ENCODE measurements at regions not wholly inside any gene's neighbourhood (a gene's known extent, or its start where the extent isn't known, plus 50 kb on each side); places are given as distances from the start of the nearest gene placed in this dataset.
"Not testable (repeated sequence)": the region's sequence is repeated elsewhere in the genome, so short reads cannot be mapped to it uniquely, and the experiment has no call there.

DNA sequence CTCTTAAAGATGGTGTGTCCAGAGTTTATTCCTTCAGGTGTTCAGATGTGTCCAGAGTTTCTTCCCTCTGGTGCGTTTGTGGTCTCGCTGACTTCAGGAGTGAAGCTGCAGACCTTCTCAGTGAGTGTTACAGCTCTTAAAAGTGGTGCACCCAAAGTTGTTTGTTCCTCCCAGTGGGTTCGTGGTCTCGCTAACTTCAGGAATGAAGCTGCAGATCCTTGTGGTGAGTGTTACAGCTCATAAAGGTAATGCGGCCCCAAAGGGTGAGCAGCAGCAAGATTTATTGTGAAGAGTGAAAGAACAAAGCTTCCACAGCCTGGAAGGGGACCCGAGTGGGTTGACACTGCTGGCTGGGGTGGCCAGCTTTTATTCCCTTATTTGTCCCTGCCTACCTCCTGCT is 227.7 kb upstream of the DAB2 start:
- not testable (repeated sequence) for H3K4me3 ChIP-seq (ENCODE audit: insufficient read depth, low read depth, low read length); H3K4me1 ChIP-seq (ENCODE audit: control insufficient read depth, insufficient read depth, low read length); H3K9me3 ChIP-seq (ENCODE audit: control insufficient read depth, low read length); H3K27ac ChIP-seq (ENCODE audit: insufficient read depth, low read depth, low read length, poor library complexity, severe bottlenecking); H3K36me3 ChIP-seq (ENCODE audit: control insufficient read depth, insufficient read depth, low read length); H3K27me3 ChIP-seq (ENCODE audit: control insufficient read depth, insufficient read depth, low read length, poor library complexity, severe bottlenecking)
- WGBS, 2 experiments = 84% methylated on average over 6 of the region's 6 CpGs

GRCh38 chr5:39652036-39652435 is 227.3 kb upstream of the DAB2 start:
- no peak overlapping the region for H3K4me3 ChIP-seq (ENCODE audit: insufficient read depth, low read depth, low read length)
- H3K4me1 ChIP-seq (ENCODE audit: control insufficient read depth, insufficient read depth, low read length) = no peaks in the 10 kb centered on the region
- no peaks in the 10 kb centered on the region for H3K9me3 ChIP-seq (ENCODE audit: control insufficient read depth, low read length)
- no peak overlapping the region for H3K27ac ChIP-seq (ENCODE audit: insufficient read depth, low read depth, low read length, poor library complexity, severe bottlenecking)
- H3K27me3 ChIP-seq (ENCODE audit: control insufficient read depth, insufficient read depth, low read length, poor library complexity, severe bottlenecking) = no peaks in the 10 kb centered on the region
- WGBS, 2 experiments = 96 to 99% methylated on average over 3 to 4 of the region's 4 CpGs
- no peaks in the 10 kb centered on the region for H3K36me3 ChIP-seq (ENCODE audit: control insufficient read depth, insufficient read depth, low read length)

- 89 to 92% methylated on average over 1 of the region's 1 CpG for WGBS, 2 experiments
- no peaks in the 10 kb centered on the region for H3K9me3 ChIP-seq (ENCODE audit: control insufficient read depth, low read length)
- no peaks in the 10 kb centered on the region for H3K27me3 ChIP-seq (ENCODE audit: control insufficient read depth, insufficient read depth, low read length, poor library complexity, severe bottlenecking)
- no peaks in the 10 kb centered on the region for H3K36me3 ChIP-seq (ENCODE audit: control insufficient read depth, insufficient read depth, low read length)
- no peak overlapping the region for H3K27ac ChIP-seq (ENCODE audit: insufficient read depth, low read depth, low read length, poor library complexity, severe bottlenecking)
- no peak overlapping the region for H3K4me3 ChIP-seq (ENCODE audit: insufficient read depth, low read depth, low read length)
- no peaks in the 10 kb centered on the region for H3K4me1 ChIP-seq (ENCODE audit: control insufficient read depth, insufficient read depth, low read length)
Measured at GRCh38 chr5:39650008-39650762, 225.4 kb upstream of the DAB2 start.

GRCh38 chr5:39648848-39649227 is 224.1 kb upstream of the DAB2 start:
- no peaks in the 10 kb centered on the region for H3K4me1 ChIP-seq (ENCODE audit: control insufficient read depth, insufficient read depth, low read length)
- H3K9me3 ChIP-seq (ENCODE audit: control insufficient read depth, low read length) = no peaks in the 10 kb centered on the region
- H3K36me3 ChIP-seq (ENCODE audit: control insufficient read depth, insufficient read depth, low read length) = no peaks in the 10 kb centered on the region
- 78 to 85% methylated on average over 7 of the region's 7 CpGs for WGBS, 2 experiments
- H3K27me3 ChIP-seq (ENCODE audit: control insufficient read depth, insufficient read depth, low read length, poor library complexity, severe bottlenecking) = no peaks in the 10 kb centered on the region
- no peak overlapping the region for H3K27ac ChIP-seq (ENCODE audit: insufficient read depth, low read depth, low read length, poor library complexity, severe bottlenecking)
- H3K4me3 ChIP-seq (ENCODE audit: insufficient read depth, low read depth, low read length) = no peak overlapping the region

GRCh38 chr5:39648085-39648847 is 223.5 kb upstream of the DAB2 start:
- Histone ChIP-seq H3K36me3 (ENCODE audit: control insufficient read depth, insufficient read depth, low read length) (no peaks in the 10 kb centered on the region), H3K27me3 (ENCODE audit: control insufficient read depth, insufficient read depth, low read length, poor library complexity, severe bottlenecking) (no peaks in the 10 kb centered on the region), H3K27ac (ENCODE audit: insufficient read depth, low read depth, low read length, poor library complexity, severe bottlenecking) (no peak overlapping the region), H3K4me1 (ENCODE audit: control insufficient read depth, insufficient read depth, low read length) (no peaks in the 10 kb centered on the region), H3K4me3 (ENCODE audit: insufficient read depth, low read depth, low read length) (no peak overlapping the region), H3K9me3 (ENCODE audit: control insufficient read depth, low read length) (no peaks in the 10 kb centered on the region)
- WGBS, 2 experiments = 80 to 94% methylated on average over 1 to 3 of the region's 3 CpGs

- 94 to 100% methylated on average over 1 of the region's 1 CpG for WGBS, 2 experiments
- no peaks in the 10 kb centered on the region for H3K27me3 ChIP-seq (ENCODE audit: control insufficient read depth, insufficient read depth, low read length, poor library complexity, severe bottlenecking)
- no peaks in the 10 kb centered on the region for H3K4me1 ChIP-seq (ENCODE audit: control insufficient read depth, insufficient read depth, low read length)
- no peaks in the 10 kb centered on the region for H3K9me3 ChIP-seq (ENCODE audit: control insufficient read depth, low read length)
- H3K27ac ChIP-seq (ENCODE audit: insufficient read depth, low read depth, low read length, poor library complexity, severe bottlenecking) = no peak overlapping the region
- no peaks in the 10 kb centered on the region for H3K36me3 ChIP-seq (ENCODE audit: control insufficient read depth, insufficient read depth, low read length)
- H3K4me3 ChIP-seq (ENCODE audit: insufficient read depth, low read depth, low read length) = no peak overlapping the region
Measured at GRCh38 chr5:39640552-39640951, 215.8 kb upstream of the DAB2 start.

DNA sequence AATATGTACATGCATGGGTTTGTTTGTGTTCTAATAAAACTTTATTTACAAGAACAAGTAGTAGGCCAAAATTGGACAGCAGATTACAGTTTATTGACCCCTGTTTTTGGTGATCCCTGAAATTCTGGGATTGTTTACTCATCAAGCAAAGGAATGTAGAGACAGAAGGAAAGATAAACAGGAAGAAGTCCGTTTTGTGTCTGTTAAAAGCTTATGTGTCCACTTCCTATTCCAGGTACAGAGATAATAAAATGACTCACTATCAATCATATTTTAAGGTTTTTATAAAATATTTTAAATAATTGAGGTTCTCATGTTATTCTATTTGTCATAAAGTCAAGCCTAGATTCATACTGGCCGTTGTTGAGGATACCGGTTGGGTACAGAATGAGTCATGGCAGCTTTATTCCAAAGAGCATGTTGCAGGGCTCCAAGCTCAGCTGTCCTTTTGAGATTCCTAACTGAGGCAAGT is 214.9 kb upstream of the DAB2 start:
- Histone ChIP-seq H3K27ac (ENCODE audit: insufficient read depth, low read depth, low read length, poor library complexity, severe bottlenecking) (no peak overlapping the region), H3K27me3 (ENCODE audit: control insufficient read depth, insufficient read depth, low read length, poor library complexity, severe bottlenecking) (no peaks in the 10 kb centered on the region), H3K9me3 (ENCODE audit: control insufficient read depth, low read length) (no peaks in the 10 kb centered on the region), H3K36me3 (ENCODE audit: control insufficient read depth, insufficient read depth, low read length) (no peaks in the 10 kb centered on the region), H3K4me3 (ENCODE audit: insufficient read depth, low read depth, low read length) (no peak overlapping the region), H3K4me1 (ENCODE audit: control insufficient read depth, insufficient read depth, low read length) (no peaks in the 10 kb centered on the region)
- 95% methylated on average over 2 to 3 of the region's 3 CpGs for WGBS, 2 experiments

DNA sequence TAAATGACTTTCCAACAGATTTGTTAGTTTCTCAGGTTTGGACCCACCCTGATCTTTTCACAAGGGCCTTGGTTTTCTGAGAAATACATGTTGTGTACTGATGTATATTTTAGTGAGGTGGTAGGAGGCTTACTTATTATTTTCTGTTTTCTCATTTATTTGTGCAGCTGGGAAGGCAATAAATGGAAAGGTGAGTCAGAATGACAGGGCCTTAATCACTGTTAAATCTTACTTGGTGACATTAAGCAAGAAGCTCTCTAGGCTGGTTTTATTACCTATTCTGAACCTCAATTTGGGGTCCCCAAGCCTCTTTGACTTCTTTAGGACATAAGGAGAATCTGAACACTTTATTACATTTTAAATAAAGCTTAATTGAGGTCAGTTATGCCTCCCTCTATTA is 214.0 kb upstream of the DAB2 start:
- Histone ChIP-seq H3K27me3 (ENCODE audit: control insufficient read depth, insufficient read depth, low read length, poor library complexity, severe bottlenecking) (no peaks in the 10 kb centered on the region), H3K36me3 (ENCODE audit: control insufficient read depth, insufficient read depth, low read length) (no peaks in the 10 kb centered on the region), H3K9me3 (ENCODE audit: control insufficient read depth, low read length) (no peaks in the 10 kb centered on the region), H3K4me3 (ENCODE audit: insufficient read depth, low read depth, low read length) (no peak overlapping the region), H3K27ac (ENCODE audit: insufficient read depth, low read depth, low read length, poor library complexity, severe bottlenecking) (no peak overlapping the region), H3K4me1 (ENCODE audit: control insufficient read depth, insufficient read depth, low read length) (no peaks in the 10 kb centered on the region)

- no peaks in the 10 kb centered on the region for H3K36me3 ChIP-seq (ENCODE audit: control insufficient read depth, insufficient read depth, low read length)
- no peaks in the 10 kb centered on the region for H3K9me3 ChIP-seq (ENCODE audit: control insufficient read depth, low read length)
- no peaks in the 10 kb centered on the region for H3K27me3 ChIP-seq (ENCODE audit: control insufficient read depth, insufficient read depth, low read length, poor library complexity, severe bottlenecking)
- no peaks in the 10 kb centered on the region for H3K4me1 ChIP-seq (ENCODE audit: control insufficient read depth, insufficient read depth, low read length)
- no peak overlapping the region for H3K27ac ChIP-seq (ENCODE audit: insufficient read depth, low read depth, low read length, poor library complexity, severe bottlenecking)
- WGBS, 2 experiments = 90 to 97% methylated on average over 4 of the region's 4 CpGs
- no peak overlapping the region for H3K4me3 ChIP-seq (ENCODE audit: insufficient read depth, low read depth, low read length)
Measured at GRCh38 chr5:39633057-39633456, 208.3 kb upstream of the DAB2 start.

DNA sequence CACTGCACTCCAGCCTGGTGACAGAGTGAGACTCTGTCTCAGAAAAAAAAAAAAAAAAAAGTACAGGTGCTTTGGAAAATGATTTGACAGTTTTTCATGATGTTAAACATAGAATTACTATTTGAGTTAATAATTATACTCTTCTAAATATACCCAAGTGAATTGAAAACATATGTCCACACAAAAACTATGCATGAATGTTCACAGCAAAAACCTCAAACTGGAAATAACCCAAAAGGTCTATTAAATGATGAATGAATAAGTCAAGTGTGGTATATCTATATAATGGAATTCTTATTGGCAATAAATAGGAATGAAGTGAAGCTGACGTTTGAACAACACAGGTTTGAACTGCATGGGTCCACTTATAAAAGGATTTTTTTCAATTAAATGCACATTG is 207.2 kb upstream of the DAB2 start:
- WGBS, 2 experiments = 86 to 100% methylated on average over 1 of the region's 1 CpG
- H3K27me3 ChIP-seq (ENCODE audit: control insufficient read depth, insufficient read depth, low read length, poor library complexity, severe bottlenecking) = no peaks in the 10 kb centered on the region
- H3K4me1 ChIP-seq (ENCODE audit: control insufficient read depth, insufficient read depth, low read length) = no peaks in the 10 kb centered on the region
- H3K4me3 ChIP-seq (ENCODE audit: insufficient read depth, low read depth, low read length) = no peak overlapping the region
- no peaks in the 10 kb centered on the region for H3K36me3 ChIP-seq (ENCODE audit: control insufficient read depth, insufficient read depth, low read length)
- no peak overlapping the region for H3K27ac ChIP-seq (ENCODE audit: insufficient read depth, low read depth, low read length, poor library complexity, severe bottlenecking)
- no peaks in the 10 kb centered on the region for H3K9me3 ChIP-seq (ENCODE audit: control insufficient read depth, low read length)

All from ectodermal cell (in vitro differentiated cells).